ENCODE measurements at regions not wholly inside any gene's neighbourhood (a gene's known extent, or its start where the extent isn't known, plus 50 kb on each side); places are given as distances from the start of the nearest gene placed in this dataset.
"Not testable (repeated sequence)": the region's sequence is repeated elsewhere in the genome, so short reads cannot be mapped to it uniquely, and the experiment has no call there.

GRCh38 chr18:38750751-38751150, 1185.2 kb upstream of the CELF4 start:
- H3K27ac Mint-ChIP-seq (ENCODE audit: low read depth), result no peak overlapping the region
- DNase-seq (ENCODE audit: low spot score in 2 of 2) (no peak), ATAC-seq (replicated peaks; ENCODE audit: extremely low read depth, poor library complexity, severe bottlenecking) (no peak)
- no peaks in the 10 kb centered on the region for H3K36me3 Mint-ChIP-seq (ENCODE audit: insufficient read depth)
- H3K9me3 Mint-ChIP-seq, result no peaks in the 10 kb centered on the region
- no peak overlapping the region for H3K4me3 Mint-ChIP-seq
- no peaks in the 10 kb centered on the region for H3K4me1 Mint-ChIP-seq
- no peaks in the 10 kb centered on the region for H3K27me3 Mint-ChIP-seq

- no peak overlapping the region for H3K27ac Mint-ChIP-seq (ENCODE audit: low read depth)
- no peaks in the 10 kb centered on the region for H3K27me3 Mint-ChIP-seq
- DNase-seq (ENCODE audit: low spot score in 2 of 2), result no peak
- H3K4me1 Mint-ChIP-seq, result no peaks in the 10 kb centered on the region
- no peak for ATAC-seq (replicated peaks; ENCODE audit: extremely low read depth, poor library complexity, severe bottlenecking)
- no peak overlapping the region for H3K4me3 Mint-ChIP-seq
- no peaks in the 10 kb centered on the region for H3K36me3 Mint-ChIP-seq (ENCODE audit: insufficient read depth)
- peaks cover 2% of the 10 kb centered on the region for H3K9me3 Mint-ChIP-seq
Observed at GRCh38 chr18:38747153-38747552, 1181.6 kb upstream of the CELF4 start.

- ATAC-seq (replicated peaks; ENCODE audit: extremely low read depth, poor library complexity, severe bottlenecking); DNase-seq (ENCODE audit: low spot score in 2 of 2); H3K36me3 Mint-ChIP-seq (ENCODE audit: insufficient read depth); H3K27me3 Mint-ChIP-seq; H3K4me3 Mint-ChIP-seq; H3K9me3 Mint-ChIP-seq; H3K4me1 Mint-ChIP-seq; H3K27ac Mint-ChIP-seq (ENCODE audit: low read depth): not testable (repeated sequence)
Observed at GRCh38 chr18:38720181-38720580, 1154.6 kb upstream of the CELF4 start.

- Mint-ChIP-seq H3K27ac (ENCODE audit: low read depth) (no peak overlapping the region), H3K4me1 (no peaks in the 10 kb centered on the region), H3K4me3 (no peak overlapping the region), H3K27me3 (no peaks in the 10 kb centered on the region), H3K36me3 (ENCODE audit: insufficient read depth) (no peaks in the 10 kb centered on the region), H3K9me3 (peaks cover 10% of the 10 kb centered on the region)
- ATAC-seq (replicated peaks; ENCODE audit: extremely low read depth, poor library complexity, severe bottlenecking), result no peak
- no peak for DNase-seq (ENCODE audit: low spot score in 2 of 2)
Observed at GRCh38 chr18:38718365-38718901, 1152.8 kb upstream of the CELF4 start.

GRCh38 chr18:38709122-38709521, 1143.5 kb upstream of the CELF4 start:
- H3K27ac Mint-ChIP-seq (ENCODE audit: low read depth), result no peak overlapping the region
- ATAC-seq (replicated peaks; ENCODE audit: extremely low read depth, poor library complexity, severe bottlenecking), result no peak
- H3K4me1 Mint-ChIP-seq, result no peaks in the 10 kb centered on the region
- H3K9me3 Mint-ChIP-seq, result peaks cover 10% of the 10 kb centered on the region
- no peak for DNase-seq (ENCODE audit: low spot score in 2 of 2)
- no peak overlapping the region for H3K4me3 Mint-ChIP-seq
- H3K27me3 Mint-ChIP-seq, result no peaks in the 10 kb centered on the region
- no peaks in the 10 kb centered on the region for H3K36me3 Mint-ChIP-seq (ENCODE audit: insufficient read depth)

- ATAC-seq (replicated peaks; ENCODE audit: extremely low read depth, poor library complexity, severe bottlenecking) (no peak), DNase-seq (ENCODE audit: low spot score in 2 of 2) (no peak)
- H3K27ac Mint-ChIP-seq (ENCODE audit: low read depth), result no peak overlapping the region
- H3K36me3 Mint-ChIP-seq (ENCODE audit: insufficient read depth), result no peaks in the 10 kb centered on the region
- H3K27me3 Mint-ChIP-seq, result no peaks in the 10 kb centered on the region
- no peak overlapping the region for H3K4me3 Mint-ChIP-seq
- H3K9me3 Mint-ChIP-seq, result peaks cover 6% of the 10 kb centered on the region
- no peaks in the 10 kb centered on the region for H3K4me1 Mint-ChIP-seq
Observed at GRCh38 chr18:38706373-38706772, 1140.8 kb upstream of the CELF4 start.

GRCh38 chr18:38698088-38698487, 1132.5 kb upstream of the CELF4 start:
- Mint-ChIP-seq H3K4me1 (no peaks in the 10 kb centered on the region), H3K36me3 (ENCODE audit: insufficient read depth) (no peaks in the 10 kb centered on the region), H3K4me3 (no peak overlapping the region), H3K27ac (ENCODE audit: low read depth) (no peak overlapping the region), H3K27me3 (no peaks in the 10 kb centered on the region), H3K9me3 (peaks cover 20% of the 10 kb centered on the region)
- DNase-seq (ENCODE audit: low spot score in 2 of 2) (no peak), ATAC-seq (replicated peaks; ENCODE audit: extremely low read depth, poor library complexity, severe bottlenecking) (no peak)

- DNase-seq (ENCODE audit: low spot score in 2 of 2), result no peak
- no peaks in the 10 kb centered on the region for H3K27me3 Mint-ChIP-seq
- no peak overlapping the region for H3K27ac Mint-ChIP-seq (ENCODE audit: low read depth)
- H3K4me3 Mint-ChIP-seq, result no peak overlapping the region
- H3K9me3 Mint-ChIP-seq, result peaks cover 25% of the 10 kb centered on the region
- H3K4me1 Mint-ChIP-seq, result no peaks in the 10 kb centered on the region
- ATAC-seq (replicated peaks; ENCODE audit: extremely low read depth, poor library complexity, severe bottlenecking), result no peak
- no peaks in the 10 kb centered on the region for H3K36me3 Mint-ChIP-seq (ENCODE audit: insufficient read depth)
Observed at GRCh38 chr18:38695559-38696280, 1130.1 kb upstream of the CELF4 start.

GRCh38 chr18:38693104-38693503, 1127.5 kb upstream of the CELF4 start:
- Mint-ChIP-seq H3K4me1 (no peaks in the 10 kb centered on the region), H3K27me3 (no peaks in the 10 kb centered on the region), H3K4me3 (no peak overlapping the region), H3K36me3 (ENCODE audit: insufficient read depth) (no peaks in the 10 kb centered on the region), H3K27ac (ENCODE audit: low read depth) (no peak overlapping the region), H3K9me3 (peaks cover 19% of the 10 kb centered on the region)
- ATAC-seq (replicated peaks; ENCODE audit: extremely low read depth, poor library complexity, severe bottlenecking), result no peak
- no peak for DNase-seq (ENCODE audit: low spot score in 2 of 2)

GRCh38 chr18:38690626-38691025, 1125.0 kb upstream of the CELF4 start:
- DNase-seq (ENCODE audit: low spot score in 2 of 2) (no peak), ATAC-seq (replicated peaks; ENCODE audit: extremely low read depth, poor library complexity, severe bottlenecking) (no peak)
- no peaks in the 10 kb centered on the region for H3K27me3 Mint-ChIP-seq
- H3K4me3 Mint-ChIP-seq, result no peak overlapping the region
- H3K36me3 Mint-ChIP-seq (ENCODE audit: insufficient read depth), result no peaks in the 10 kb centered on the region
- peaks cover 5% of the 10 kb centered on the region for H3K9me3 Mint-ChIP-seq
- no peak overlapping the region for H3K27ac Mint-ChIP-seq (ENCODE audit: low read depth)
- no peaks in the 10 kb centered on the region for H3K4me1 Mint-ChIP-seq

- Mint-ChIP-seq H3K27ac (ENCODE audit: low read depth) (no peak overlapping the region), H3K4me3 (no peak overlapping the region), H3K27me3 (no peaks in the 10 kb centered on the region), H3K36me3 (ENCODE audit: insufficient read depth) (no peaks in the 10 kb centered on the region), H3K9me3 (peaks cover 5% of the 10 kb centered on the region), H3K4me1 (no peaks in the 10 kb centered on the region)
- no peak for ATAC-seq (replicated peaks; ENCODE audit: extremely low read depth, poor library complexity, severe bottlenecking)
- no peak for DNase-seq (ENCODE audit: low spot score in 2 of 2)
Observed at GRCh38 chr18:38688416-38688815, 1122.8 kb upstream of the CELF4 start.

GRCh38 chr18:38670486-38670885, 1104.9 kb upstream of the CELF4 start:
- Mint-ChIP-seq H3K4me1 (no peaks in the 10 kb centered on the region), H3K27me3 (no peaks in the 10 kb centered on the region), H3K4me3 (no peak overlapping the region), H3K9me3 (peaks cover 13% of the 10 kb centered on the region), H3K27ac (ENCODE audit: low read depth) (no peak overlapping the region), H3K36me3 (ENCODE audit: insufficient read depth) (no peaks in the 10 kb centered on the region)
- no peak for DNase-seq (ENCODE audit: low spot score in 2 of 2)
- ATAC-seq (replicated peaks; ENCODE audit: extremely low read depth, poor library complexity, severe bottlenecking), result no peak

GRCh38 chr18:38664929-38665328, 1099.3 kb upstream of the CELF4 start:
- Mint-ChIP-seq H3K27me3 (no peaks in the 10 kb centered on the region), H3K9me3 (peaks cover 15% of the 10 kb centered on the region), H3K4me3 (no peak overlapping the region), H3K27ac (ENCODE audit: low read depth) (no peak overlapping the region), H3K36me3 (ENCODE audit: insufficient read depth) (no peaks in the 10 kb centered on the region), H3K4me1 (no peaks in the 10 kb centered on the region)
- no peak for ATAC-seq (replicated peaks; ENCODE audit: extremely low read depth, poor library complexity, severe bottlenecking)
- DNase-seq (ENCODE audit: low spot score in 2 of 2), result no peak

Measured in central memory CD8-positive, alpha-beta T cell (primary cell).